SK-N-SH (cell line): ENCODE measurements at regions not wholly inside any gene's neighbourhood (a gene's known extent, or its start where the extent isn't known, plus 50 kb on each side); places are given as distances from the start of the nearest gene placed in this dataset.

Experiments
- CTCF ChIA-PET: fragments of 300-600, 350-600 bp; formaldehyde crosslinking; extraction: SDS; loops from one replicate; lab custom pipeline; 2021; lab: Yijun Ruan, JAX
- POLR2A ChIA-PET: fragments of 350-600 bp; sonication (Branson Sonifier 250); formaldehyde crosslinking; extraction: SDS; loops from one replicate; lab custom pipeline; 2020; ENCODE audit warnings: antibody characterized with exemption, inconsistent platforms; lab: Yijun Ruan, JAX
- DNase-seq: peaks from one replicate; pipeline ENCODE4 v3.0.0; 2012
- H2AFZ ChIP-seq: fragments of 200-600 bp; sonication (generic); 2 replicates; pipeline ENCODE4 v1.8.1; 2016; ENCODE audit warnings: antibody characterized with exemption, mild to moderate bottlenecking, low read depth
- H3F3A ChIP-seq: fragments of 200-600 bp; sonication (generic); replicated peaks from 2 replicates; pipeline ENCODE3; 2016; ENCODE audit warnings: antibody characterized with exemption, mild to moderate bottlenecking; ENCODE audit not compliant: insufficient read depth
- H3K27ac ChIP-seq, 2 experiments: fragments of 200-500 bp in 1 of 2; fragments of 200-600 bp in 1 of 2; sonication (Bioruptor generic) in 1 of 2; sonication (generic), shearing (Covaris generic) in 1 of 2; 2 replicates each; pipeline versions ENCODE4 v1.5.1 to v1.6.1; 2014 to 2016; ENCODE audit warnings: low read depth in 2 of 2, inconsistent platforms in 1 of 2, low read length in 1 of 2, mild to moderate bottlenecking in 1 of 2, mixed read lengths in 1 of 2
- H3K27me3 ChIP-seq: fragments of 200-600 bp; sonication (generic), shearing (Covaris generic); 2 replicates; pipeline ENCODE4 v1.6.1; 2016; ENCODE audit warnings: mixed run types; ENCODE audit not compliant: insufficient read depth
- H3K36me3 ChIP-seq, 2 experiments: fragments of 200-500 bp in 1 of 2; fragments of 200-600 bp in 1 of 2; sonication (Bioruptor generic) in 1 of 2; sonication (generic) in 1 of 2; replicated peaks in 1 of 2; 2 replicates each; pipeline versions ENCODE3 to v1.5.1; 2014 to 2016; ENCODE audit warnings: low read length in 1 of 2, mild to moderate bottlenecking in 1 of 2; ENCODE audit not compliant: insufficient read depth in 2 of 2, control insufficient read depth in 1 of 2
- H3K4me1 ChIP-seq, 2 experiments: fragments of 200-500 bp in 1 of 2; fragments of 200-600 bp in 1 of 2; sonication (Bioruptor generic) in 1 of 2; sonication (generic), shearing (Covaris generic) in 1 of 2; 2 replicates each; pipeline versions ENCODE4 v1.5.1 to v1.6.1; 2014 to 2016; ENCODE audit warnings: low read depth in 1 of 2, low read length in 1 of 2, mixed run types in 1 of 2; ENCODE audit not compliant: insufficient read depth in 2 of 2, control insufficient read depth in 1 of 2
- H3K4me2 ChIP-seq: fragments of 200-600 bp; sonication (generic), shearing (Covaris generic); 2 replicates; pipeline ENCODE4 v1.6.1; 2017; ENCODE audit warnings: mixed run types
- H3K4me3 ChIP-seq, 2 experiments: fragments of 200-500 bp in 1 of 2; fragments of 200-600 bp in 1 of 2; sonication (Bioruptor generic) in 1 of 2; sonication (generic), shearing (Covaris generic) in 1 of 2; 2 replicates each; pipeline versions ENCODE4 v1.5.1 to v1.8.1; 2014 to 2016; ENCODE audit warnings: low read depth in 2 of 2, inconsistent platforms in 1 of 2, low read length in 1 of 2, mild to moderate bottlenecking in 1 of 2, mixed read lengths in 1 of 2, moderate library complexity in 1 of 2
- H3K79me2 ChIP-seq: fragments of 200-600 bp; sonication (generic); 2 replicates; pipeline ENCODE4 v1.8.1; 2017; ENCODE audit warnings: mild to moderate bottlenecking; ENCODE audit not compliant: insufficient read depth
- H3K9ac ChIP-seq: fragments of 200-600 bp; sonication (generic); 2 replicates; pipeline ENCODE4 v1.6.1; 2017; ENCODE audit warnings: mixed run types
- H3K9me2 ChIP-seq: fragments of 200-600 bp; sonication (generic); 2 replicates; pipeline ENCODE4 v1.6.1; 2017; ENCODE audit warnings: mixed run types
- H3K9me3 ChIP-seq: fragments of 200-600 bp; sonication (generic); 2 replicates; pipeline ENCODE4 v1.6.1; 2017; ENCODE audit warnings: mixed run types, mild to moderate bottlenecking, moderate library complexity
- H4K20me1 ChIP-seq: fragments of 200-600 bp; sonication (generic); 2 replicates; pipeline ENCODE4 v1.6.1; 2017; ENCODE audit warnings: mild to moderate bottlenecking, mixed run types; ENCODE audit not compliant: insufficient read depth
- EP300 ChIP-seq, 2 experiments: IDR thresholded peaks; 2 replicates each; pipeline versions ENCODE4 v1.4.0 to v1.6.1; 2012; ENCODE audit warnings: borderline replicate concordance in 1 of 2, low read depth in 1 of 2, low read length in 1 of 2
- PBX3 ChIP-seq: IDR thresholded peaks from 2 replicates; pipeline ENCODE4; 2012
- RFX5 ChIP-seq: IDR thresholded peaks from 2 replicates; pipeline ENCODE4 v1.6.1; 2012; ENCODE audit warnings: mild to moderate bottlenecking, improper control_type of control experiment, low read length
- USF1 ChIP-seq: IDR thresholded peaks from 2 replicates; pipeline ENCODE4 v1.4.0; 2012; ENCODE audit warnings: low read depth, borderline replicate concordance
- WGBS: methylation state at CpG from one replicate; pipeline ENCODE4 v1.1.6; 2017; ENCODE audit warnings: low lambda C conversion rate; 5-methylcytosine and 5-hydroxymethylcytosine counted together
- TF ChIP-seq, protein P1 (sequence below): IDR thresholded peaks from 2 replicates; pipeline ENCODE4 v1.6.1; 2012; ENCODE audit warnings: mild to moderate bottlenecking, low read depth, low read length, moderate library complexity
- TF ChIP-seq, protein P2 (sequence below): fragments of 150-350 bp; IDR thresholded peaks from 2 replicates; pipeline ENCODE4 v1.6.1; 2017; ENCODE audit warnings: antibody characterized with exemption, low read length, low read depth, borderline replicate concordance

GRCh38 chr16:80231888-80232287 is 308.9 kb upstream of the DYNLRB2 start:
- DNase-seq, result no peak

More at GRCh38 chr16:80231888-80232287, 308.9 kb upstream of the DYNLRB2 start:
- no peak overlapping the region for H3K27ac ChIP-seq
- ChIA-PET CTCF (no interaction called here), POLR2A (no interaction called here)
- H3K4me2 ChIP-seq, result no peak overlapping the region
- H3K9me2 ChIP-seq, result no peaks in the 10 kb centered on the region
- H3K4me3 ChIP-seq, result no peak overlapping the region
- H3K9me3 ChIP-seq, result no peaks in the 10 kb centered on the region
- H3K9ac ChIP-seq, result no peak overlapping the region
- no peaks in the 10 kb centered on the region for H4K20me1 ChIP-seq
- H3F3A ChIP-seq, result no peaks in the 10 kb centered on the region
- no peak overlapping the region for H2AFZ ChIP-seq
- 33% methylated on average over 3 of the region's 3 CpGs for WGBS
- H3K36me3 ChIP-seq, result no peaks in the 10 kb centered on the region
- H3K79me2 ChIP-seq, result no peaks in the 10 kb centered on the region
- TF ChIP-seq USF1 (no peak), RFX5 (no peak), EP300 (IDR thresholded peaks at IDR 0.05; ENCODE audit: borderline replicate concordance in 1 of 2, low read depth in 1 of 2, low read length in 1 of 2) (no peak), PBX3 (no peak)
- TF ChIP-seq, protein P1, sequence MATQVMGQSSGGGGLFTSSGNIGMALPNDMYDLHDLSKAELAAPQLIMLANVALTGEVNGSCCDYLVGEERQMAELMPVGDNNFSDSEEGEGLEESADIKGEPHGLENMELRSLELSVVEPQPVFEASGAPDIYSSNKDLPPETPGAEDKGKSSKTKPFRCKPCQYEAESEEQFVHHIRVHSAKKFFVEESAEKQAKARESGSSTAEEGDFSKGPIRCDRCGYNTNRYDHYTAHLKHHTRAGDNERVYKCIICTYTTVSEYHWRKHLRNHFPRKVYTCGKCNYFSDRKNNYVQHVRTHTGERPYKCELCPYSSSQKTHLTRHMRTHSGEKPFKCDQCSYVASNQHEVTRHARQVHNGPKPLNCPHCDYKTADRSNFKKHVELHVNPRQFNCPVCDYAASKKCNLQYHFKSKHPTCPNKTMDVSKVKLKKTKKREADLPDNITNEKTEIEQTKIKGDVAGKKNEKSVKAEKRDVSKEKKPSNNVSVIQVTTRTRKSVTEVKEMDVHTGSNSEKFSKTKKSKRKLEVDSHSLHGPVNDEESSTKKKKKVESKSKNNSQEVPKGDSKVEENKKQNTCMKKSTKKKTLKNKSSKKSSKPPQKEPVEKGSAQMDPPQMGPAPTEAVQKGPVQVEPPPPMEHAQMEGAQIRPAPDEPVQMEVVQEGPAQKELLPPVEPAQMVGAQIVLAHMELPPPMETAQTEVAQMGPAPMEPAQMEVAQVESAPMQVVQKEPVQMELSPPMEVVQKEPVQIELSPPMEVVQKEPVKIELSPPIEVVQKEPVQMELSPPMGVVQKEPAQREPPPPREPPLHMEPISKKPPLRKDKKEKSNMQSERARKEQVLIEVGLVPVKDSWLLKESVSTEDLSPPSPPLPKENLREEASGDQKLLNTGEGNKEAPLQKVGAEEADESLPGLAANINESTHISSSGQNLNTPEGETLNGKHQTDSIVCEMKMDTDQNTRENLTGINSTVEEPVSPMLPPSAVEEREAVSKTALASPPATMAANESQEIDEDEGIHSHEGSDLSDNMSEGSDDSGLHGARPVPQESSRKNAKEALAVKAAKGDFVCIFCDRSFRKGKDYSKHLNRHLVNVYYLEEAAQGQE, result no peak
- TF ChIP-seq, protein P2, sequence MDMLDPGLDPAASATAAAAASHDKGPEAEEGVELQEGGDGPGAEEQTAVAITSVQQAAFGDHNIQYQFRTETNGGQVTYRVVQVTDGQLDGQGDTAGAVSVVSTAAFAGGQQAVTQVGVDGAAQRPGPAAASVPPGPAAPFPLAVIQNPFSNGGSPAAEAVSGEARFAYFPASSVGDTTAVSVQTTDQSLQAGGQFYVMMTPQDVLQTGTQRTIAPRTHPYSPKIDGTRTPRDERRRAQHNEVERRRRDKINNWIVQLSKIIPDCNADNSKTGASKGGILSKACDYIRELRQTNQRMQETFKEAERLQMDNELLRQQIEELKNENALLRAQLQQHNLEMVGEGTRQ, result no peak
- peaks cover 0 to 4% of the 10 kb centered on the region in 2 experiments; a peak in 1 of 4 replicates for H3K4me1 ChIP-seq
- H3K27me3 ChIP-seq, result no peaks in the 10 kb centered on the region
